HEK293 (cell line): ENCODE measurements at regions not wholly inside any gene's neighbourhood (a gene's known extent, or its start where the extent isn't known, plus 50 kb on each side); places are given as distances from the start of the nearest gene placed in this dataset.

Source experiments
- CTCF ChIA-PET: fragments of 350-600 bp; formaldehyde crosslinking; extraction: SDS; loops from one replicate; lab custom pipeline; 2021; ENCODE audit warnings: antibody characterized with exemption; lab: Yijun Ruan, JAX
- POLR2A ChIA-PET: fragments of 300-600 bp; formaldehyde crosslinking; extraction: SDS; loops from one replicate; lab custom pipeline; 2020; ENCODE audit warnings: antibody characterized with exemption, inconsistent platforms; lab: Yijun Ruan, JAX
- H3K27ac ChIP-seq: fragments of 200-500 bp; sonication (Bioruptor generic); 2 replicates; pipeline ENCODE4 v1.5.1; 2014; ENCODE audit warnings: low read depth, low read length, control low read depth, inconsistent platforms; ENCODE audit errors: extremely low read depth
- H3K36me3 ChIP-seq, 2 experiments: fragments of 200-500 bp in 1 of 2; sonication (Bioruptor generic) in 1 of 2; 1 replicate in 1 of 2; 2 replicates in 1 of 2; pipeline ENCODE4 v1.5.1; 2014 to 2017; ENCODE audit warnings: inconsistent platforms in 2 of 2, low read length in 2 of 2; ENCODE audit not compliant: control insufficient read depth in 2 of 2, insufficient read depth in 1 of 2
- H3K4me1 ChIP-seq: fragments of 200-500 bp; sonication (Bioruptor generic); 2 replicates; pipeline ENCODE4 v1.5.1; 2014; ENCODE audit warnings: mild to moderate bottlenecking, low read length, inconsistent platforms; ENCODE audit not compliant: control insufficient read depth, insufficient read depth
- H3K4me3 ChIP-seq: 2 replicates; pipeline ENCODE4 v1.5.1; 2011; ENCODE audit warnings: low read depth, mild to moderate bottlenecking, control low read depth, low read length, moderate library complexity
- H3K9me3 ChIP-seq: fragments of 200-500 bp; sonication (Bioruptor generic); 2 replicates; pipeline ENCODE4 v1.5.1; 2014; ENCODE audit warnings: low read depth, low read length, inconsistent platforms; ENCODE audit not compliant: control insufficient read depth, insufficient read depth
- ZNF391 ChIP-seq: fragments of 450-650 bp; formaldehyde crosslinking; IDR thresholded peaks from 2 replicates; pipeline ENCODE4 v1.5.1; 2016; ENCODE audit warnings: low read depth, missing biosample characterization, missing genetic modification characterization, borderline replicate concordance

GRCh38 chr2:79210274-79210917 is 50.8 kb upstream of the REG3A start:
- no peaks in the 10 kb centered on the region for H3K4me1 ChIP-seq
- H3K4me3 ChIP-seq, result no peak overlapping the region
- no peaks in the 10 kb centered on the region for H3K36me3 ChIP-seq
- POLR2A ChIA-PET, result no interaction called here
- TF ChIP-seq ZNF391 (tag by site-specific recombination), result no peak
- no peak overlapping the region for H3K27ac ChIP-seq
- no peaks in the 10 kb centered on the region for H3K9me3 ChIP-seq
- CTCF ChIA-PET, result interaction anchor here (0.9 to 1.2 kb wide), 2 partner anchors 9 to 13 kb away, joined by 3 read pairs; no protein-coding TSS in a partner anchor
